ENCODE measurements at regions not wholly inside any gene's neighbourhood (a gene's known extent, or its start where the extent isn't known, plus 50 kb on each side); places are given as distances from the start of the nearest gene placed in this dataset.

GRCh38 chr11:80584661-80585060, 1143.8 kb upstream of the TENM4 start:
- no peak for DNase-seq (ENCODE audit: extremely low read depth in 1 of 2, low read depth in 1 of 2)

GRCh38 chr11:80569832-80570231, 1129.0 kb upstream of the TENM4 start:
- DNase-seq (ENCODE audit: extremely low read depth in 1 of 2, low read depth in 1 of 2), result no peak

GRCh38 chr11:80565231-80565630, 1124.4 kb upstream of the TENM4 start:
- DNase-seq (ENCODE audit: extremely low read depth in 1 of 2, low read depth in 1 of 2), result no peak

GRCh38 chr11:80562523-80563125, 1121.8 kb upstream of the TENM4 start:
- DNase-seq (ENCODE audit: extremely low read depth in 1 of 2, low read depth in 1 of 2), result no peak

GRCh38 chr11:80559942-80560341, 1119.1 kb upstream of the TENM4 start:
- DNase-seq (ENCODE audit: extremely low read depth in 1 of 2, low read depth in 1 of 2), result no peak

GRCh38 chr11:80553565-80553964, 1112.7 kb upstream of the TENM4 start:
- DNase-seq (ENCODE audit: extremely low read depth in 1 of 2, low read depth in 1 of 2), result no peak

GRCh38 chr11:80542704-80543103, 1101.9 kb upstream of the TENM4 start:
- no peak for DNase-seq (ENCODE audit: extremely low read depth in 1 of 2, low read depth in 1 of 2)

- no peak for DNase-seq (ENCODE audit: extremely low read depth in 1 of 2, low read depth in 1 of 2)
Observed at GRCh38 chr11:80538040-80538439, 1097.2 kb upstream of the TENM4 start.

- no peak for DNase-seq (ENCODE audit: extremely low read depth in 1 of 2, low read depth in 1 of 2)
Observed at GRCh38 chr11:80533463-80533862, 1092.6 kb upstream of the TENM4 start.

GRCh38 chr11:80532633-80533232, 1091.9 kb upstream of the TENM4 start:
- DNase-seq (ENCODE audit: extremely low read depth in 1 of 2, low read depth in 1 of 2), result no peak

- DNase-seq (ENCODE audit: extremely low read depth in 1 of 2, low read depth in 1 of 2), result no peak
Observed at GRCh38 chr11:80529726-80530125, 1088.9 kb upstream of the TENM4 start.

GRCh38 chr11:80525663-80526405, 1085.0 kb upstream of the TENM4 start:
- DNase-seq (ENCODE audit: extremely low read depth in 1 of 2, low read depth in 1 of 2), result no peak

- DNase-seq (ENCODE audit: extremely low read depth in 1 of 2, low read depth in 1 of 2), result no peak
Observed at GRCh38 chr11:80524349-80524748, 1083.5 kb upstream of the TENM4 start.

GRCh38 chr11:80523057-80523456, 1082.2 kb upstream of the TENM4 start:
- no peak for DNase-seq (ENCODE audit: extremely low read depth in 1 of 2, low read depth in 1 of 2)

- DNase-seq (ENCODE audit: extremely low read depth in 1 of 2, low read depth in 1 of 2), result no peak
Observed at GRCh38 chr11:80521592-80521991, 1080.8 kb upstream of the TENM4 start.

GRCh38 chr11:80520507-80520887, 1079.7 kb upstream of the TENM4 start:
- DNase-seq (ENCODE audit: extremely low read depth in 1 of 2, low read depth in 1 of 2), result no peak

GRCh38 chr11:80519596-80520506, 1079.0 kb upstream of the TENM4 start:
- no peak for DNase-seq (ENCODE audit: extremely low read depth in 1 of 2, low read depth in 1 of 2)

- no peak for DNase-seq (ENCODE audit: extremely low read depth in 1 of 2, low read depth in 1 of 2)
Observed at GRCh38 chr11:80517701-80518100, 1076.9 kb upstream of the TENM4 start.

GRCh38 chr11:80515097-80515496, 1074.3 kb upstream of the TENM4 start:
- no peak for DNase-seq (ENCODE audit: extremely low read depth in 1 of 2, low read depth in 1 of 2)

GRCh38 chr11:80512491-80512890, 1071.7 kb upstream of the TENM4 start:
- no peak for DNase-seq (ENCODE audit: extremely low read depth in 1 of 2, low read depth in 1 of 2)

- no peak for DNase-seq (ENCODE audit: extremely low read depth in 1 of 2, low read depth in 1 of 2)
Observed at GRCh38 chr11:80505771-80506170, 1064.9 kb upstream of the TENM4 start.

Measured in activated CD8-positive, alpha-beta memory T cell treated with anti-CD3 and anti-CD28 coated beads for 1 hour (primary cell).